GM12865 (cell line): ENCODE measurements at regions not wholly inside any gene's neighbourhood (a gene's known extent, or its start where the extent isn't known, plus 50 kb on each side); places are given as distances from the start of the nearest gene placed in this dataset.

ENCODE experiments used
- DNase-seq: peaks from one replicate; pipeline ENCODE4 v3.0.0; 2010; ENCODE audit warnings: low read depth
- H3K4me3 ChIP-seq: 2 replicates; pipeline ENCODE4 v1.5.1; 2011; ENCODE audit warnings: mild to moderate bottlenecking, low read depth, low read length, control low read depth
- CTCF ChIP-seq: IDR thresholded peaks from 2 replicates; pipeline ENCODE4 v1.5.1; 2011; ENCODE audit warnings: low read length, control low read depth, low read depth, inconsistent platforms; ENCODE audit not compliant: insufficient read depth; ENCODE audit errors: missing control alignments

- DNase-seq, result no peak
- TF ChIP-seq CTCF, result no peak
- H3K4me3 ChIP-seq, result no peak overlapping the region
Measured at GRCh38 chr4:157818946-157819692, 353.7 kb downstream of the GASK1B start.

GRCh38 chr4:157810137-157810774, 362.6 kb downstream of the GASK1B start:
- TF ChIP-seq CTCF, result no peak
- DNase-seq, result no peak
- H3K4me3 ChIP-seq, result no peak overlapping the region

GRCh38 chr4:157808796-157809383, 363.9 kb downstream of the GASK1B start:
- no peak for TF ChIP-seq CTCF
- DNase-seq, result no peak
- no peak overlapping the region for H3K4me3 ChIP-seq

GRCh38 chr4:157806184-157806583, 366.6 kb downstream of the GASK1B start:
- DNase-seq, result no peak
- H3K4me3 ChIP-seq, result no peak overlapping the region
- TF ChIP-seq CTCF, result no peak

- TF ChIP-seq CTCF, result no peak
- no peak overlapping the region for H3K4me3 ChIP-seq
- DNase-seq, result no peak
Measured at GRCh38 chr4:157804986-157805385, 367.8 kb downstream of the GASK1B start.

GRCh38 chr4:157803845-157804521, 368.8 kb downstream of the GASK1B start:
- H3K4me3 ChIP-seq, result no peak overlapping the region
- no peak for DNase-seq
- TF ChIP-seq CTCF, result no peak
